Natural killer cell treated with Interleukin-12 subunit alpha and Interleukin-12 subunit beta and Interleukin-15 and Interleukin-18, amount 100 ng/mL, for 72 hours (primary cell): ENCODE measurements at regions not wholly inside any gene's neighbourhood (a gene's known extent, or its start where the extent isn't known, plus 50 kb on each side); places are given as distances from the start of the nearest gene placed in this dataset.
"Not testable (repeated sequence)": the region's sequence is repeated elsewhere in the genome, so short reads cannot be mapped to it uniquely, and the experiment has no call there.

Experiments used
- ATAC-seq, 2 donors: fragments of 150-1000 bp; cut with Tn5 transposase in 1 of 2; sonication (Bioruptor Pico), chemical (Tn5 transposase) in 1 of 2; 2 replicates each; pipeline ENCODE4 v1.10.0; 2021
- DNase-seq: peaks from one replicate; pipeline ENCODE4 v3.0.0; 2022; ENCODE audit warnings: low spot score
- H3K27ac Mint-ChIP-seq, 2 donors: 1 replicate in 1 of 2; 2 replicates in 1 of 2; pipeline ENCODE4 v1.8.0; 2022; ENCODE audit warnings: mixed read lengths in 2 of 2, mild to moderate bottlenecking in 1 of 2, moderate library complexity in 1 of 2
- H3K27me3 Mint-ChIP-seq, 2 donors: 1 replicate in 1 of 2; 2 replicates in 1 of 2; pipeline ENCODE4 v1.8.0; 2022; ENCODE audit warnings: mixed read lengths in 2 of 2
- H3K36me3 Mint-ChIP-seq: one replicate; pipeline ENCODE4 v1.8.0; 2022; ENCODE audit warnings: mixed read lengths
- H3K4me1 Mint-ChIP-seq, 2 donors: 1 replicate in 1 of 2; 2 replicates in 1 of 2; pipeline ENCODE4 v1.8.0; 2022; ENCODE audit warnings: low read depth in 2 of 2, mixed read lengths in 2 of 2, mild to moderate bottlenecking in 1 of 2
- H3K4me3 Mint-ChIP-seq: one replicate; pipeline ENCODE4 v1.8.0; 2022; ENCODE audit warnings: mixed read lengths
- H3K9me3 Mint-ChIP-seq: 2 replicates; pipeline ENCODE4 v1.8.0; 2022; ENCODE audit warnings: mixed read lengths

DNA sequence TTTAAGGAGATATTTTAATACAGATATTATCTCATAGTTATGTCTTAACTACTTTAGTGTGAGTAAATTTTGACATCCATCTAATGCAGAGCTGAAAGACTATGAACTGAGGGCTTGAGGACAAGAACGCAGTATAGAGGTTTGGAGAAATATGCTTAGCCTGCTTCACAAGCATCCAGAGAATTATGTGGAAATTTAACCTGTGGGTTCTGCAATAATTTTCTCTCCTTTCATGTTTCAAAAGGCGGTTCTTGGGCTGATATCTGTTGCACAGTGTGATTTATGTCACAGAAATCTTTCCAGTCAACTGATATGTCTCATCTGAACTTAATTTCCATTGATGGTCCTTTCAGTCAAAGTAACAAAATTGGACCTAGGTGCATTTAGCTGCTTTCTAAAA is 371.9 kb upstream of the VRK2 start:
- H3K27ac Mint-ChIP-seq: no peak overlapping the region
- no peaks in the 10 kb centered on the region for H3K4me1 Mint-ChIP-seq
- no peaks in the 10 kb centered on the region for H3K27me3 Mint-ChIP-seq
- peaks cover 8% of the 10 kb centered on the region for H3K9me3 Mint-ChIP-seq
- ATAC-seq (no peak), DNase-seq (no peak)
- no peaks in the 10 kb centered on the region for H3K36me3 Mint-ChIP-seq
- no peak overlapping the region for H3K4me3 Mint-ChIP-seq

GRCh38 chr2:57677296-57677695 is 369.3 kb upstream of the VRK2 start:
- Mint-ChIP-seq H3K9me3 (peaks cover 8% of the 10 kb centered on the region), H3K4me1 (no peaks in the 10 kb centered on the region), H3K27ac (no peak overlapping the region), H3K27me3 (no peaks in the 10 kb centered on the region), H3K4me3 (no peak overlapping the region), H3K36me3 (no peaks in the 10 kb centered on the region)
- DNase-seq: no peak
- no peak for ATAC-seq

GRCh38 chr2:57681650-57682049 is 365.0 kb upstream of the VRK2 start:
- Mint-ChIP-seq H3K27me3 (no peaks in the 10 kb centered on the region), H3K4me3 (no peak overlapping the region), H3K9me3 (peaks cover 9% of the 10 kb centered on the region), H3K27ac (no peak overlapping the region), H3K36me3 (no peaks in the 10 kb centered on the region), H3K4me1 (no peaks in the 10 kb centered on the region)
- DNase-seq: no peak
- ATAC-seq: no peak

DNA sequence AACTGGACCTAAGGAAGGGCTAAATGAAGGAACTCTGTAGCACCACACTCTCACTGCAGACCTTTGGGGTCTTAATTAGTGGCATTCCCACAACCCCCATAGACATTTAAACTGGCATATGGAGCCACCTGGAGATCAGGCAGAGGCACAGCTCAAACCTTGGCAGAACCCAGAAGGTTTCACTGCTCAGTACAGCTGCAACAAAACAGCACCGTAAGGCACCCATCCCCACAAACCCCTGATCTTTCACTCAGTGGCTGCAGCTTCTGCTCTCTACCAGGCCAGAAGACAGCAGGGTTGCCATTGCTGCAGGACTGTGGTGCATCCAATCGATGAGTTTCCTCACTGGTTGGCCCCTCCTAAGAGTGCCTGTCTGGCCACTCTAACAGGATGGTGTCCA is 361.6 kb upstream of the VRK2 start:
- no peak for DNase-seq
- Mint-ChIP-seq H3K4me1 (no peaks in the 10 kb centered on the region), H3K9me3 (peaks cover 9% of the 10 kb centered on the region), H3K4me3 (no peak overlapping the region), H3K27ac (no peak overlapping the region), H3K36me3 (peaks cover 16% of the 10 kb centered on the region), H3K27me3 (no peaks in the 10 kb centered on the region)
- ATAC-seq: no peak

- H3K9me3 Mint-ChIP-seq: peaks cover 5% of the 10 kb centered on the region
- H3K4me1 Mint-ChIP-seq: no peaks in the 10 kb centered on the region
- ATAC-seq (no peak), DNase-seq (no peak)
- no peaks in the 10 kb centered on the region for H3K27me3 Mint-ChIP-seq
- H3K36me3 Mint-ChIP-seq: peaks cover 24% of the 10 kb centered on the region
- no peak overlapping the region for H3K27ac Mint-ChIP-seq
- no peak overlapping the region for H3K4me3 Mint-ChIP-seq
These were observed 354.2 kb upstream of the VRK2 start for GRCh38 chr2:57692395-57692794.

DNA sequence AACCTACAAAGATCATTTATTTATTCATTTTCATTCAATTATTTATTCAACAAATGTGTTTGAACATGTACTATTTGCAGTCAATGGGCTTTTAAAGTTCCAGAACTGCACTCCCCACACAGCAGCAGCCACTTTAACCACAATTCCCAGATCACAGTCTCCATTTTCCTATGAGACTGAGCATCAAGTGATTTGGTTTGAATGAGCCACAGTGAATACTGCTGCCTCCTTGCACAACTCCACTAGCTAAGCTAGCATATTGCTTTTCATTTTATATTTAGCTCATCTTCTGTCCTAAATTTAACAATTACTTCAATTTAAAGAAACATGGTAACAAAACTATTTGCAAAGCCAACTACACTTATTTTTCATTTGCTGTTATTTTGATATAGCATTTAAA is 353.4 kb upstream of the VRK2 start:
- H3K4me1 Mint-ChIP-seq: no peaks in the 10 kb centered on the region
- no peaks in the 10 kb centered on the region for H3K27me3 Mint-ChIP-seq

DNA sequence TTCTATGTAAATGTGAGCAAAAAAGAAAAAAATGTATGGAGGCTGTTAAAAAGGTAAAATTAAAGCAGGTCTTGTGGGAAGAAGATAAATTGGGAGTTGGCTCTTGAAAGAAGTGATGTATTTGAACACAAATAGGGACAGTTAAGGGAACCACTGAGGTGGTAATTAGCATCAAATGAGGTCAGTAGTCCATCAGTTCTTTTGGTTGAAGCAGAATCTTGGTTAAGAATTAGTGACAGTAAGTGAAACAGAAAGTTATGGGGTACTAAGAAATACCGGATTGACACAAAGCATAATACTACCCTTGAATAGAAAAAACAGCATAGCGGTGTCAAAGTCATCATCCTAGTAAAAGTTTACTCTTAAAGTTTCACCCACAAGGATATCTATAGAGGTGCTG is 352.6 kb upstream of the VRK2 start:
- no peak for DNase-seq
- no peak overlapping the region for H3K27ac Mint-ChIP-seq
- H3K36me3 Mint-ChIP-seq: peaks cover 18% of the 10 kb centered on the region
- no peak overlapping the region for H3K4me3 Mint-ChIP-seq
- no peaks in the 10 kb centered on the region for H3K27me3 Mint-ChIP-seq
- H3K9me3 Mint-ChIP-seq: peaks cover 9% of the 10 kb centered on the region
- no peak for ATAC-seq
- no peaks in the 10 kb centered on the region for H3K4me1 Mint-ChIP-seq

More for the DNA sequence above, 353.4 kb upstream of the VRK2 start:
- DNase-seq: no peak
- Mint-ChIP-seq H3K36me3 (peaks cover 24% of the 10 kb centered on the region), H3K9me3 (peaks cover 8% of the 10 kb centered on the region), H3K27ac (no peak overlapping the region), H3K4me3 (no peak overlapping the region)
- ATAC-seq: no peak

DNA sequence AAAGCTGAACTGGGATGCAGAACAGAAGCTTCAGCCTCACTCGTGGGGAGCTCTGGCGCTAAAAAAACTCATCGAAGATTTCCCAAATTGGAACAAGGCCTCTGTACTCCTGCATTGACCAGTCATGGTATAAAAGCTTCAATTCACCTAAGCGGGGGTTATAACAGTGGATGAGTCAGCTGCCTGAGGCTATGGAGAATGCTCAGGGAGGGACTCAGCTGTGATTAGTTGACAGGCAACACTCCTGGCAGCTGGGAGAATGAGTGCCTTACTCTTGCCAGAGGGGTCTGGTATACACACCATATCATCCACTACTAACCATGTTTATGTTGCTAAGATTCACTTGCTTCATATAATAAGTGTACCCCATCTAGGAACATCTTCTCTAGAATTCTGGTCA is 350.6 kb upstream of the VRK2 start:
- Mint-ChIP-seq H3K27ac (no peak overlapping the region), H3K36me3 (peaks cover 4% of the 10 kb centered on the region), H3K4me1 (no peaks in the 10 kb centered on the region), H3K4me3 (no peak overlapping the region), H3K9me3 (peaks cover 10% of the 10 kb centered on the region), H3K27me3 (no peaks in the 10 kb centered on the region)
- no peak for DNase-seq
- ATAC-seq: no peak

DNA sequence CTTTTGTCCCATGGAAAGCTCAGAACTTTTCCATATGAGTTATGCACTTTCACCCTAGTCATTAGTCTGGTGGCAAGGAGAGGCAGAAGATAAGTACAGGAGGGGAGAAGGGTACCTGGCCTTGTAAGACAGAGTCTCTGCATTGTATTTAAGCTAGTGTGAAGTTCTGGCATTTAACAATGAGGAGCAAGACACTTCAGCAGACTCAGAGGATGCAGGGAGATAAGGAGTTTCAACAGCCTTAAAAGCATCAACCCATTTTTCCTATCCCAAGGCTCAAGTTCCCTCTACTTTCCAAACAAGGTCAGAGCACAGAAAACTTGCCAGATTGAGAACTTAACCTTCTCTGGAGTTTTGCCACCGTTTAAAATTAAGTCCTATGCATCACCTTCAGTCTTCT is 348.2 kb upstream of the VRK2 start:
- H3K9me3 Mint-ChIP-seq: peaks cover 10% of the 10 kb centered on the region
- H3K36me3 Mint-ChIP-seq: no peaks in the 10 kb centered on the region
- DNase-seq: no peak
- H3K4me3 Mint-ChIP-seq: no peak overlapping the region
- no peaks in the 10 kb centered on the region for H3K4me1 Mint-ChIP-seq
- ATAC-seq: no peak
- no peak overlapping the region for H3K27ac Mint-ChIP-seq
- H3K27me3 Mint-ChIP-seq: no peaks in the 10 kb centered on the region

DNA sequence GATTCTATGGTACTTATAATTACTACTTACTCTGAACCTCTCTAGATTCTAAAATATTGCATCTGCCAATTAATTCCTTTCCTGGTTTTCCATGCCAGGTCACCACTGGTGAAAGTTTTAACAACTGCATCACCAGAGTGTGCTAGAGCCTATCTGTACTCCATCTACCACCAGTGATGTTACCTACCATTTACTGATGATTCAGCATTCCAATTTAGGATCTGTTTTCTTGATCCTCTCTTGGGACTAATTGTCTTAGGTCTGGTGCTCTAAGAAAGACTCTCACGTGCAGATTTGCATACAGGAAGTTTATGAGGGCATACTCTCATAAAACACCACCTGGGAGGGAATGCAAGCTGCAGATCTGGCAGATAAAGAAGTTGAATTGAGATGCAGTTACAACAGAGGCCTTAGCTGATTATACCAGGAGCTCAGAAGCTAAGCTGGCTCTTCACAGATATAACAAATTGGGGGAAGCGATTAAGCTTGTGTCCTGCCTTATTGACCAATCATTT is 347.6 kb upstream of the VRK2 start:
- no peak overlapping the region for H3K27ac Mint-ChIP-seq
- no peak for DNase-seq
- no peaks in the 10 kb centered on the region for H3K4me1 Mint-ChIP-seq
- H3K27me3 Mint-ChIP-seq: no peaks in the 10 kb centered on the region
- ATAC-seq: no peak
- H3K36me3 Mint-ChIP-seq: no peaks in the 10 kb centered on the region
- no peak overlapping the region for H3K4me3 Mint-ChIP-seq
- peaks cover 10% of the 10 kb centered on the region for H3K9me3 Mint-ChIP-seq

DNA sequence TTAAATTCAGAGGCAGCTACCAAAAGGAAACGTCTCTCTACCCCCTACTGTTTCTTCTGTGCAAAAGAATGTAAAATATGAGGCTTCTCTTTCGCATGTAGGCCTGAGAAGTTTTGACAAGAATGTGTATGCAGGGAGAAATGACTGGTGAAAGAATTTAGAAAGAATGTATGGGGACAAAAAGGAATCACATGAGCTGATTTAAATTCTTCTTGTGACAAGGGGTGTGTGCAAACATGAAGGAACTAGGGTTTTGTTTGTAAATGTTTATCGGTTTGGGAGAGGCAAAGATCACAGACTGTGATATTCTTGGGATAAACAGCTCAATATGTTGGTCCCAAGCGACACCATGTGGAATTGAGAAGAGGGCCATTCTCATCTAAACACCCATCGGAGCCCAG is 345.2 kb upstream of the VRK2 start:
- H3K4me3 Mint-ChIP-seq: no peak overlapping the region
- no peak overlapping the region for H3K27ac Mint-ChIP-seq
- ATAC-seq (no peak), DNase-seq (no peak)
- H3K27me3 Mint-ChIP-seq: no peaks in the 10 kb centered on the region
- no peaks in the 10 kb centered on the region for H3K36me3 Mint-ChIP-seq
- H3K9me3 Mint-ChIP-seq: peaks cover 10% of the 10 kb centered on the region
- H3K4me1 Mint-ChIP-seq: no peaks in the 10 kb centered on the region

- Mint-ChIP-seq H3K4me3 (no peak overlapping the region), H3K4me1 (no peaks in the 10 kb centered on the region), H3K27ac (no peak overlapping the region), H3K27me3 (no peaks in the 10 kb centered on the region), H3K36me3 (no peaks in the 10 kb centered on the region), H3K9me3 (peaks cover 6% of the 10 kb centered on the region)
- DNase-seq (no peak), ATAC-seq (no peak)
These were observed 343.2 kb upstream of the VRK2 start for GRCh38 chr2:57703407-57703806.

DNA sequence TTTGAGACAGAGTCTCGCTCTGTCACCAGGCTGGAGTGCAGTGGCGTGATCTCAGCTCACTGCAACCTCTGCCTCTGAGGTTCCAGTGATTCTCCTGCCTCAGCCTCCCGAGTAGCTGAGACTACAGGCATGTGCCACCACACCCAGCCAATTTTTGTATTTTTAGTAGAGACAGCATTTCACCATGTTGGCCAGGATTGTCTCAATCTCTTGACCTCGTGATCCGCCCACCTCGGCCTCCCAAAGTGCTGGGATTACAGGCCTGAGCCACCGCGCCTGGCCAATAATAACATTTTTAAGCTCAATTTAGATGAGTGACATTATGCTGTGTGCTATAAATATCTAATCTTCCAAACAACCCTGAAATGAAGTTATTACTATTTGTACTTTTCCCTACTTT is 338.8 kb upstream of the VRK2 start:
- DNase-seq, H3K4me1 Mint-ChIP-seq, H3K9me3 Mint-ChIP-seq, ATAC-seq, H3K27ac Mint-ChIP-seq, H3K4me3 Mint-ChIP-seq, H3K27me3 Mint-ChIP-seq, H3K36me3 Mint-ChIP-seq: not testable (repeated sequence)

DNA sequence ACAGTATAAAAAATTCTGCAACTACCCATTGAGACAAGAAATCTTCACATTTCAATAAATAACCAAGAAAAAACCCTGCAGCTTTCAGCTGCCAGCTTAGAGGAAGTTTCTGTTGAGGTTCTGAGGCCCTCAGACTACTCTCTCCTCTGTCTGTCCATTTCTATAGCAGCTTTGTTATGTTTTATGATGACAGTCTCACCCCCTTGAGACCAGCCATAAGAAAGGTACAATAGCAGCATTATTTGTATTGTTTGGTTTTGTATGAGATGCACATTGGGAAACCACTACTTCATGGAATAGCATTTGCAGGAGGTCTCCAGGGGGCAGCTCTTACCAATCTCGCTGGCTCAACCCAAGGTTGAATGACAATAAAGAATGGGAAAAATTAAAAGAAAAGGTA is 334.6 kb upstream of the VRK2 start:
- H3K27me3 Mint-ChIP-seq: no peaks in the 10 kb centered on the region
- no peaks in the 10 kb centered on the region for H3K9me3 Mint-ChIP-seq
- H3K4me1 Mint-ChIP-seq: no peaks in the 10 kb centered on the region
- no peak overlapping the region for H3K27ac Mint-ChIP-seq
- no peak for ATAC-seq
- DNase-seq: no peak
- H3K4me3 Mint-ChIP-seq: no peak overlapping the region
- H3K36me3 Mint-ChIP-seq: no peaks in the 10 kb centered on the region

DNA sequence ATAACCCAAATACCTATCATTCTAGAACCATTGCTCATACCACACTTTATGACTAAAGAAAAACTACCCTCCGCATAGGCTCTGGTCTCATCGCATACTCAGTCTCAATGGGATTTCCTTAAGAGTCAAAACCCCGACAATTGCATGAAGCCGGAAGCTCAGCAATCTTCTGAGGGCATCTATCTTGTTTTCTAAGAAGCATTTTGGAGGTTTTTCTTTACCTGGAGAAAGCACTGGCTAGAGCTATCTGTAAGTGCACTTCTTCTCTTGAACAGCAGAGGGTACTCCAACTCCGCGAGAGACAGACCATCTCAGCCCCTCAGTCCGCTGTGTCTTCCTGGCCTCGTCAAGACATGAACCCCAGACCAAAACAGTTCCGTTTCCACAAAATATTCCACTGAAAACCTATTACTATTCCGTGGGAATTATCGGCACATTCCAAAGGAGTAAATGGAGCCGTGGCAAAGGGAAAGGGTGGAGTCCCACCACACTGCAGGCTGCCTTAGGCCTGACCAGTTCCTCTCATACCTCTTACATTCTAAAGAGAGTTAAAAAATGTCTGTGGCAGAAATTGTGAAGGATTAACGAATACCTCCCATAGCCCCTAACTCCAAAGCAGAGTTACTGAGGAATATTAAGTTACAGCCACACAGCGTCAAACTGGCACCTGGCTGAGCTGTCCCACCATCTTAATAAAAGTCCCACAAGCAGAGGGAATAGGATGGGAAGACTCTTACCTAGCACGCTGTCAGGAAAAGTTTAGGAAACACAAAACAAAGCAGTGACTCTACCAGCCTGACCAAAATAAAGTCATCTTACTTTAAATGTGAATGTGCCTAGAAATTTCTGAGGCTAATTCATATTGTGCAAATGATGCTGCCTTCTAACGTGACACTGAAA is 325.6 kb upstream of the VRK2 start:
- no peak for DNase-seq
- H3K4me3 Mint-ChIP-seq: no peak overlapping the region

More for the DNA sequence above, 325.6 kb upstream of the VRK2 start:
- peak in 1 of 2 donors; percentile 67 for ATAC-seq
- Mint-ChIP-seq H3K9me3 (no peaks in the 10 kb centered on the region), H3K27me3 (peaks cover 3 to 8% of the 10 kb centered on the region in 2 donors), H3K36me3 (no peaks in the 10 kb centered on the region), H3K27ac (no peak overlapping the region), H3K4me1 (no peaks in the 10 kb centered on the region)
